HG03520 (cell line): ENCODE measurements at regions not wholly inside any gene's neighbourhood (a gene's known extent, or its start where the extent isn't known, plus 50 kb on each side); places are given as distances from the start of the nearest gene placed in this dataset.
"Not testable (repeated sequence)": the region's sequence is repeated elsewhere in the genome, so short reads cannot be mapped to it uniquely, and the experiment has no call there.

Source experiments
- ATAC-seq: cut with Tn5 transposase; IDR thresholded peaks from one replicate; pipeline ENCODE4 v1.9.1; 2021; ENCODE audit warnings: mild to moderate bottlenecking, moderate library complexity; ENCODE audit not compliant: unreplicated experiment

DNA sequence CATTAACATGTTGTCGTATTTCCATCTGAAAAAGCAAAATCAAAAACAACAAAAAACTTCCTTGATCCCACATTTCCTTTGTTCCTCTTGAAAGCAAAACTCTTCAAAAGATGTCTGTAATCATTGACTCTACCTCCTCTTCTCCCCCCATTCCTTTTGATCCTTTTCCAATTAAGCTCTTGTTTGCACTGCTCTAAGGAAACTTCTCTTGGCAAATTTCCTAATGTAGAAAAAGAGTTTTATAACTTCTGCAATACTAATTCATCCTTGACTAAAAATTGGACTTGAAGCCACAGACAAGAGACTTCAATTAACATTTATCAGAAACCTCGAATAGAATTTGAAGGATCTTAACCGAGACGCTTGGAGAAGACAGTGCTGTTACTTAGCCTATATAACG, 317.1 kb upstream of the SEMA3C start:
- ATAC-seq, result no peak

- no peak for ATAC-seq
These were observed 316.0 kb upstream of the SEMA3C start for GRCh38 chr7:81234896-81235295.

GRCh38 chr7:81233208-81233940, 314.5 kb upstream of the SEMA3C start:
- ATAC-seq, result no peak

DNA sequence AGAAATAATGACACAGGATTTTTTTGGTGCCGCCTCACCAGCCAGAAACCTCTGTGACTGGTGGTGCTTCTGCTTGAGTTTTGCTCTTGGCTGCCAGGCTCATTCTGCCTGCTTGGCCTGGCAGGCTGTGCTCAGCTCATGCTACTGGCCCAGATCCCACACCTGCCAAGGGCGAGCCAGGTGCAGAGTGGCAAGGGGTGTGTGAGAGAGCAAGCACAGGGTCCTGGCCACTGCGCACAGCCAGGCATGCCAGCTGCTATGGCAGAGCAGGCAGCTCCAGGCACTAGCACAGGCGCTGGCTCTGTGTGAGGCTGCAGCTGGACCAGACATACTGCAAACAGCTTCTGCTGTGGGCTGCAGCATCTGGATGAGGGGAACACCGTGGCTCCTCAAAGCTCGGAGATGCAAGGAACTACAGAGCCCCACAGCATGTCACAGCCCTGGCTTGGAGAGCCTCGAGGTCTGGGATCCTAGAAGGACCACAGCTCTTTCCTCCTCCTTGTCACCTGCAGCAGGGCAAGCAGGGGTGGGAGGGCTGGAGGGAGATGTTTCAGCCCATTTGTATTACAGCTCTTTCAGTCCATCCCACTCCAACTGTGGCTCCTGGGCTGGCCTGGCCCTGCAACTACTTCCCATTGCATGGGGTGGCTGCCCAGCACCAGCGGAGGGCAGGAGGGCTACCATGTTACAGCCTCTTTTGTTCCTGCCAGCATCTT, 313.4 kb upstream of the SEMA3C start:
- ATAC-seq, result no peak

DNA sequence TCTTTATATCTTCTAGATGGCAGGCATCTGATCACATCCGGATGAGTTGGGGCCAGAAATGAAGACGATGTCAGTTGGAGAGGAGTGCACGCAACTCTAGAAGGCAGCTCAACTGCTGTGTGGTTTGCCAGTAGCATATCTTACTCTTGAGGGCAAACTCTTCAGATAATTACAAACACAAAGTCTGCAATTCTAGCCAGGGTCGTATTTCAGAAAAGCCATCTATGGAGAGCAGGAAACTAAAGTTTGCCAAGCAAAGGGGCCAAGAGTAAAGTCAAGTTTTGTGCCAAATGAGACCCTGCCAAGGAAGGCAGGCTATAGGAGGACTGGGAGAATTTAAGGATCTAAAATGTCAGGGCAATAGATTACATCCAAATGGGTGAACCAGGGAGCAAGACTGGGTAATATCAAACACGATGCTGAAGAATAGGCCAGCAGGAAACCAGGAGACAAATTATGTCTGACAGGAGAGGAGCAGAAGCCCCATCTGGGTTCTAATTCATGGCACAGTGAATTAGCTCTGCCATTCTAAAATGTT, 312.5 kb upstream of the SEMA3C start:
- ATAC-seq, result no peak

DNA sequence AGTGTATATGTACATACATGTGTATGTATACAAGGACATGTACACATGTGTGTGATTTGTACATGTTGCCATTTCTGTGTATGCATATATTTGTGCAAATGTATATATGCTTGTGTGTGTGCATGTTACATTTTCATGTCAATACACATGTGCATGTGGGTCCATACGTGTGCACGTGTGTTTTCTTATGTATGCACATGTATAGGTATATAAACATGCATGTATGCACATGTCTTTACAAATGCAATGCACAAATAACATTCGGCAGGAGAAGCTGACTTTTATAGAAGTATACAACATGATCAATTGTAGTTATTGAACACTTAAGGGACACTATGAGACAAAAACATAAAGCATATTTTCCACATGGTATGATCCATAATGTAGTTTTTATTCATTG, 307.4 kb upstream of the SEMA3C start:
- no peak for ATAC-seq

DNA sequence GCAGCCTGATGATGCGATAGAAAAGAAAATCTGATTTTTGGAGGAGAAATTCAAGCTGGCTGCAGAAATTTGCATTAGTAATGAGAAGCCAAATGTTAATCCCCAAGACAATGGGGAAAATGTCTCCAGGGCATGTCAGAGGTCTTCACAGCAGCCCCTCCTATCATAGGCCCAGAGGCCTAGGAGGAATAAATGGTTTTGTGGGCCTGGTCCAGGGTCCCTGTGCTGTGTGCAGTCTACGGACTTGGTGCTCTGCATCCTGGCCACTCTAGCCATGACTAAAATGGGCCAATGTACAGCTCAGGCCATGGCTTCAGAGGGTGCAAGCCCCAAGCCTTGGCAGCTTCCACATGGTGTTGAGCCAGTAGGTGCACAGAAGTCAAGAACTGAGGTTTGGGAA, 303.8 kb upstream of the SEMA3C start:
- not testable (repeated sequence) for ATAC-seq

DNA sequence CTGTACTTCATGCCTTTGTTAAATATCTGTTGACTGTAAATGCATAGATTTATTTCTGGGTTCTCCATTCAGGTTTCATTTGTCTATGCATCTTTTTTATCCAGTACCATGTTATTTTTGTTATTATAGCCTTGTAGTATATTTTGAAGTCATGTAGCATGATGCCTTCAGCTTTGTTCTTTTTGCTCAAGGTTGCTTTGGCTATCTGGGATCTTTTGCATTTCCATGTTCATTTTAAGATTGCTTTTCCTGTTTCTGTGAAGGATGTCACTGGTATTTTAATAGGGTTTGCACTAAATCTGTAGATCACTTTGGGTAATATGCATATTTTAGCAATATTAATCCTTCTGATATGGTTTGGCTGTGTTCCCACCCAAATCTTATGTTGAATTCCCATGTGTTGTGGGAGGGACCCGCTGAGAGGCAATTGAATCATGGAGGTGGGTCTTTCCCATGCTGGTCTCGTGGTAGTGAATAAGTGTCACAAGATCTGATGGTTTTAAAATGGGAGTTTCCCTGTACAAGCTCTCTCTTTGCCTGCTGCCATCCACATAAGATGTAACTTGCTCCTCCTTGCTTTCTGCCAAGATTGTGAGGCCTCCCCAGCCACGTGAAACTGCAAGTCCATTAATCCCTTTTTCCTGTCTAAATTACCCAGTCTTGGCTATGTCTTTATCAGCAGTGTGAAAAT, 302.8 kb upstream of the SEMA3C start:
- no peak for ATAC-seq

DNA sequence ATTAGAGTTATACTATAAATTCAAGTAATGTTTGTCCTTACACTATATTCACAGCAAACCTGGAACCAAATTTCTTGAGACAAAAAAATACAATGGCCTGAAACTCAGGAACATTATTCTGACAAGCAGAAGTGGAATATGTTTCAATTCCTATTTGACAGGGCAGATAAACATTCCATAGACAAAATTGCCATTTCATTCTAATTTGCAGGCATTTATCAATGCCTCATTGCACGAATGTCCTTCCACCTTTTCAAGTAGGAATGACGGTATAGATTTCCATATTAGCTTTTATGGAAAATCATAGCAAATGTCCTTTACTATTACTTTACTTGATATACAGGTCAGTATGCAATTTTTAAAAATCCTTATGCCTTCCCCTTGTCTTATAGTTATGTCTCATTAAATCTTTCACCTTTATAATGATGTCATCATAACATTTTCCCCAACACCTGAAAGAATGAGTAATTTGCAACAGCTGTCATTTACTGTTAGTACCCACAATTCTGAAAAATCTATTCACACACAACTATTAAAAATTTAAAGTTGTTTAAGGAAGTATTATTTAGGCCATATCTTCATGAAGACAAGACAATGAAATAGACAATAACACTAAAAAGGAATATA, 299.7 kb upstream of the SEMA3C start:
- ATAC-seq, result no peak

DNA sequence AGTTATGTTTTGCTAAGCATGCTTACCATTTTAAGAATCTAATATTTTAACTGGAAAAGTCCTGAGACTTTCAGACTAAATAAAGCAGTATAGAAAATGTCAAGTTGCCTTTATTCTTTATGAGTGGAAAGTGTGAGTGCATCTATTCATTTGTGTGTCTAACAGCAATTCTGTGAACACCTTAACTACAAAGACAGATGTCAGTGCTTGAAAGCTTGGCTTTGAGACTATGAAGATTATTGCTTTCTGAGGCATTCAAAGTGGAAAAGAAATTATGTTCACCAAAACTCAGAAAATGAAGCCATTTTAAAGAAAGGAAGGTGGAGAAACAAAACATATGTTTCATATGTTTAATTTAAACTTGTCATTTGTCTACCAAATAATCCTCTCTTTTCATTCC, 294.5 kb upstream of the SEMA3C start:
- no peak for ATAC-seq

GRCh38 chr7:81211934-81212320, 293.1 kb upstream of the SEMA3C start:
- no peak for ATAC-seq

DNA sequence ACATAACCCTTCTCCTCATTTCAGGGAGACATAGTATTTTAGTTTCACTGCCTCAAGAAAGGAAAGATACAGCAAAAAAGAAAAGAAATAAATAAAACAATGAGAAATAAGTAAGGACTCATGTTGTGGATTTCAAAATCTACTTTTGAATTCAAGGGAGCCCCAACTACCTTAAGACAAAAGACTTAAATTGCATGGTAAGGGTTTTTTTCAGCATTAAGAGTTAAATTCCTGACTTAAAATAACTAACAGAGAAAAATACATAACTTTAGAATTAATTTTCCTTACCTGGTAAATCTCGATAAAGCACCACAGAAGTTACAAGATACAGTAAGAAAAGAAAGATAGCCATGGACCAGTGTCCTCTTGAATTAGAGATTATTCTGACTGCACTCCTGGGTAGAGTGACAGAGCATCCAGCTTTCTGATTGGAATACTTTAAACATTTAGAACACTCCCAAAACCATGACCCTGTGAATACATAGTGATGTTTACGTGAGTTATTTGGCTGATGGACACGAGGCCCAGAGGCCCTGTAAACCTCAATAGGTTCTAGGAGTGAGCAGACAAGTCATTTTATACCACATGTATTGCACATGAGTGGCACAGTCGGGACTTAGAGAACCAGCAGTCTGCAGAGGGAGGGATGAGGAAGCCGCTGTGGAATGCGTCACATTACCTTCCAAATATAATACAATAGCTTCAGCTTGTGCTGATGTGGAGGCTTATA, 292.5 kb upstream of the SEMA3C start:
- no peak for ATAC-seq

DNA sequence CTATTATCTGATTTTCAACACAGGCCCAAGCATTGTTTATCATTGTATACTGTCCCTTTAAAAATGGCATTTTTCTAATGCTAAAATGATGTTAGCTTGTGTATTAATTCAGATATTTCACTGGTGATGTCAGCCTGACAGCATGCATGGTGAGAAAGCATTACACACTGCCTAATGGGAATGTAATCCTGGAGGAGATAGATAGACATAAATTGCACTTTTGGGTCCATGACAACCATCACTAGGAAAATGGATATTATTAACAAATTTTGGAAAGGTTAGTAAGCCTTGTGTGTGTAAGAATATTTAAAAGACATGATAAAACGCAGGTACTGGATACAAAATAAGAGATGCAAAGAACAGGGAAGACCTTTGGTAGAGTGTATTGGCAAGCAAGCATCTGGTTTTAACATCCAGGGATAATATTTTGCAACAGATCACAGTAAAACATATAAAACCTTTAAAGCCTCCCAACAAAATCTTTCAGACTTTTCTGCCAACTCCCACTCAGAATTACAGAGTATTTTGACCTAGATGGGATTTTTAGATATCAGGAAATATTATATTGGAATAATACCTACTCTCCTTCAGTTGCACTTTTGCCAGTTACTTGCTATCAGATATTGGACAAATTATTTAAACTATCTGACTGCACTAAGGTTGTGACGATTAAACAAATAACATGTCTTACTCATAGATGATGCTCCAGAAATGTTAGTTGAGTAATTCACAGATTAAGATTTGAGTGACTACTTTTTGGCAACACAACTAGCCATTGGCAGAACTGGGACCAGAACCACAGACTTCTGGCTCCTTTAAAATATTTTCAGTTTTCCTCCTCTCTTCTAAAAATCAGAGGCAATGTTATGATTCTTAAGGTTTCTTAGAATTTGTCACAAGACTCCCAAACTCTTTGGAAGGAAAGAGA, 291.6 kb upstream of the SEMA3C start:
- no peak for ATAC-seq

- no peak for ATAC-seq
These were observed 290.2 kb upstream of the SEMA3C start for GRCh38 chr7:81209059-81209458.

- no peak for ATAC-seq
These were observed 288.9 kb upstream of the SEMA3C start for GRCh38 chr7:81207801-81208200.

GRCh38 chr7:81206667-81207360, 288.0 kb upstream of the SEMA3C start:
- no peak for ATAC-seq

GRCh38 chr7:81206217-81206616, 287.4 kb upstream of the SEMA3C start:
- ATAC-seq, result no peak

DNA sequence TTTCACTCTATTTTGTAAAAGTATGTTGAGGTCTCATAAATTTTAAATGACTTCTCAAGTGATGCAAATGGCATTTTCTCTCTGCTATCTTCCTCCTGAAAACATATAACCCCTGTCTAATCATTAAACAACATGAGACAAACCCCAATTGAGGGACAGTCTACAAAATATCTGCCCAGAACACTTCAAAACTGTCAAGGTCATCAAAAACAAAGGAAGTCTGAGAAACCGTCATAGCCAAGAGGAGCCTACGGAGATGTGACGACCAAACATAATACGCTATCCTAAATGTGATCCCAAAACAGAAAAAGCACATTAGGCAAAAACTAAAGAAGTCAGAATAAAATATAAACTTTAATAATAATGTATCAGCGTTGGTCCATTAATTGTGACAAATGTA, 282.3 kb upstream of the SEMA3C start:
- no peak for ATAC-seq

- ATAC-seq, result no peak
These were observed 279.9 kb upstream of the SEMA3C start for GRCh38 chr7:81198766-81199165.
